HG03097 (cell line): ENCODE measurements at regions not wholly inside any gene's neighbourhood (a gene's known extent, or its start where the extent isn't known, plus 50 kb on each side); places are given as distances from the start of the nearest gene placed in this dataset.
"Not testable (repeated sequence)": the region's sequence is repeated elsewhere in the genome, so short reads cannot be mapped to it uniquely, and the experiment has no call there.

Experiments used
- ATAC-seq: cut with Tn5 transposase; IDR thresholded peaks from one replicate; pipeline ENCODE4 v1.9.1; 2021; ENCODE audit not compliant: unreplicated experiment, low FRiP score

DNA sequence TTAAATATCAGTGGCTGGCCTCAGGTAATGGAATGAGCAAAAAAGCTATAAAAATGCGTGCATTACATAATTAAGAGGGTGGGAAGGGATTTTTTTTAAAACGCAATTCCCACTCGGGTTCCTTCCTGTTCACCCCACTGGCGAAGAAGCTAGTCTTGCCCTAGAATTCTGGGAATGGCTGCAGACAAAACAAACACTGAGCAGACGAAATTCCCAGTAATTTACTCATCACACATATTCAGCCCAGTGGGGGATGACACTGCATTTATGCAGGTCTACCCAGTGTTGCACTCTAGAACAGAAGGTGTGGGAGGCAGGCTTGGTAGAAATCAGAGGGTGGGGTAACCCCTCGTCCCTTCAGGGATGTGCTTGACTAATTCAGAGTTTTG is 2695.0 kb upstream of the DEFB115 start:
- no peak for ATAC-seq

- not testable (repeated sequence) for ATAC-seq
Measured at GRCh38 chr20:28562899-28563521, 2694.5 kb upstream of the DEFB115 start.

- ATAC-seq, result not testable (repeated sequence)
Measured at GRCh38 chr20:28564024-28564423, 2693.4 kb upstream of the DEFB115 start.

DNA sequence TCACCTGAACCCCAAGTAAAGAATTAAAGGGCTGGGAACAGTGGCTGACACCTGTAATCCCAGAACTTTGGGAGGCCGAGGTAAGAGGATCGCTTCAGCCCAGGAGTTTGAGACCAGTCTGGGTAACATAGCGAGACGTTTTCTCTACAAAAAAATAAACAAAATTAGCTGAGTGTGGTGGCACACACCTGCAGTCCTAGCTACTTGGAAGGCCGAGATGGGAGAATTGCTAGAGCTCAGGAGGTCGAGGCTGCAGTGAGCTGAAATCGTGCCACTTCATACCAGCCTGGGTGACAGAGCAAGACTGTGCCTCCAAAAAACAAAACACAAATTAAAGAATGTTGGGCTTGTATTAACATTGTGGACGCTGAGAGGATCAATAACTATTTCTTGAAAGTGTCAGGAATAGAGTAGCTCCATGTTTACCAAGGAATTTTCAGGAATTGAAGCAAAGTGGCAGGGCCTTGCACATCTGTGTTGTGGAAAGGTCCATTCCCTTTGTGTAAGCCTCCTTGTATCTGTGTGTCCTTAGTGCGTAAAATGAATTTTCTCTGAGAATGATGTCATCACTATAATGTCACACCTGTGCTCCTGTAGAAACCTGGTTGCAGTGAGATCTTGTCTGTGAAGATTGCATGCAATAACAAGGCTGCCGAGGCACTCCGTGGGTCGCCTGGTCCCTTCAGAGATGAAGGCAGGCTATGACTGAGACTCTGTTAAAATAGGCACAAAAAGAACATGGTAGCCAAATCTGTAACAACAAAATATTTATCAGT is 2692.6 kb upstream of the DEFB115 start:
- not testable (repeated sequence) for ATAC-seq

GRCh38 chr20:28575991-28576390 is 2681.5 kb upstream of the DEFB115 start:
- not testable (repeated sequence) for ATAC-seq

GRCh38 chr20:28591680-28592079 is 2665.8 kb upstream of the DEFB115 start:
- not testable (repeated sequence) for ATAC-seq

DNA sequence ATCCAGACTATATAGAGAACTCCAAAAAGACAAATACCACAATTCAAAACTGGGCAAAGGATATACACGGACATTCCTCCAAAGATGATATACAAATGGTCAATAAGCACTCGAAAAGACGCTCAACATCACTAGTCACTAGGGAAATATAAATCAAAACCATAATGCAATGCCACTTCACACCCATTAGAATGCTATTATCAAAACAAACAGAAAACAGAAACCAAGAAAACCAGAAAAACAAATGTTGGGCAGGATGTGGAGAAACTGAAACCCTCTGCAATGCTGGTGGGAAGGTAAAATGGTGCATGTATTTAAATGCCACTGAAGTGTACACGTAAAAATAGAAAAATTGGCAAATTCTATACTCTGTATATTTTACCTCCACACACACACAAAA is 2664.1 kb upstream of the DEFB115 start:
- not testable (repeated sequence) for ATAC-seq

GRCh38 chr20:28594476-28594875 is 2663.0 kb upstream of the DEFB115 start:
- not testable (repeated sequence) for ATAC-seq

- ATAC-seq, result not testable (repeated sequence)
Measured at GRCh38 chr20:28602006-28602402, 2655.5 kb upstream of the DEFB115 start.

- peak; percentile 100 for ATAC-seq
Measured at GRCh38 chr20:28602403-28603217, 2654.9 kb upstream of the DEFB115 start.

GRCh38 chr20:28603218-28603577 is 2654.3 kb upstream of the DEFB115 start:
- ATAC-seq, result not testable (repeated sequence)

- no peak for ATAC-seq
Measured at GRCh38 chr20:28616354-28616753, 2641.1 kb upstream of the DEFB115 start.

- not testable (repeated sequence) for ATAC-seq
Measured at GRCh38 chr20:28619956-28620651, 2637.4 kb upstream of the DEFB115 start.

- not testable (repeated sequence) for ATAC-seq
Measured at GRCh38 chr20:28625112-28625511, 2632.4 kb upstream of the DEFB115 start.

DNA sequence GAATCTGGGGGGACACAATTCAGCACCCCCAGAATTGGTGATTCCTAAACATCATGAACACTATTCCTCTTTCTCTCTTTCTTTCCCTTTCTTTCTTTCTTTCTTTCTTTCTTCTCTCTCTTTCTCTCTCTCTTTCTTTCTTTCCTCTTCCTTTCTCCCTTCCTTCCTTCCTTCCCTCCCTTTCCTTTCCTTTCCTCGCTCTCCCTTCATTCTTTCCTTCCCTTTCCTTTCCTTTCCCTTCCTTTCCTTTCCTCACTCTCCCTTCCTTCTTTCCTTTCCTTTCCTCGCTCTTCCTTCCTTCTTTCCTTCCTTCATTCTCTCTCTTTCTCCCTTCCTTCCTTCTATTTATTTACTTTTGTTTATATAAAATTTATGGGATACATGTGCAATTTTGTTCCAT is 2616.6 kb upstream of the DEFB115 start:
- ATAC-seq, result not testable (repeated sequence)
